Activated CD4-positive, CD25-positive, alpha-beta regulatory T cell treated with anti-CD3 and anti-CD28 coated beads, Interleukin-2, amount 50 U/mL, for 24 hours (primary cell): ENCODE measurements at regions not wholly inside any gene's neighbourhood (a gene's known extent, or its start where the extent isn't known, plus 50 kb on each side); places are given as distances from the start of the nearest gene placed in this dataset.

Source experiments
- ATAC-seq, 2 donors: fragments of 150-1000 bp; cut with Tn5 transposase; one replicate each; pipeline ENCODE4 v1.10.0; 2021; ENCODE audit warnings: mild to moderate bottlenecking in 1 of 2, moderate library complexity in 1 of 2

DNA sequence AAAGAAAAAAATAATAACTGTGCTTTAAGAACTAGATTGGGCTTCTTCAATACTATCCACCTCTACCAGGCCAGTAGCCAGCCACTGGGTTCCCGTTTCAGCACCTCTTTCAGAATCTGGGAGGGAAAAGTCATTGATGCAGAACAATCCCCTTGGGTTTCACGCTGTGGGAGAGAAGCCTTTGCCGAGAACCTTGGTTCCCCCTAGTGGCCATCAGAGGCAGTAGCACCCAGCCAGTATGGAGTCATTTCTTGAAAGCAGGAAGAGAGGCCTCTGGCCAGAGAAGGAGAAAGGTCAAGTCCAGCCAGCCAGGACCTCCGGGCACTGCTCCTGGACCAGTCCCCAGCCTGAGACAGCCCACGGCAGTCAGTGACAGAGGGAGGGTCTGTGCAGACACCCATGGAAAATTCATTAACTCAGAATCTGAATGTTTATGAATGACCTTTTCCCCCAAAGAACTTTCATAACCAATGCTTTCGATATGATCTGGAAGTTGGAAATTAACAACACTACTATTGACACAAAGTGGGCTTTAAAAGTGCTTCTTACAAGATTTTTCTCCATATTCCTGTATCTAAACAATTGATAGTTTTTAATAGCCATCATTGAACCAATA is 51.2 kb upstream of the CDH5 start:
- ATAC-seq: peak; percentile 65 to 76

DNA sequence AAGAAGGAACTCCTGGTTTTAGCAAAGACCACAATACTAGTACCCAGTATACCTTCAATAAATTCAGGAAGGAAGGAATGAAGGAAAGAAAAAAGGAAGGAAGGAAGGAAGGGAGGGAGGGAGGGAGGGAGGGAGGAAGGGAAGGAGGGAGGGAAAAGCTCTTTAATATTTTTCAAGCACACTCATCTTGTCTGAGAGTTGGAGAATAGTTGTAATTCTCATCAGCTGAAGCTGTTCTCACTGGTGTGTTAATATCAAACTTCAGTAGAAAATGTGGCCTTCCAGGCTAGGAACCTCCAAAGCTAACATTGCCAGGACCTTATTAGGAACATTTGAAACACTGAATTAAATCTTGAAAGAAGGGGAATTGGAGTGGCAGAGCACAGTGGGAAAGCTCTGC is 55.2 kb upstream of the CDH5 start:
- ATAC-seq: no peak

DNA sequence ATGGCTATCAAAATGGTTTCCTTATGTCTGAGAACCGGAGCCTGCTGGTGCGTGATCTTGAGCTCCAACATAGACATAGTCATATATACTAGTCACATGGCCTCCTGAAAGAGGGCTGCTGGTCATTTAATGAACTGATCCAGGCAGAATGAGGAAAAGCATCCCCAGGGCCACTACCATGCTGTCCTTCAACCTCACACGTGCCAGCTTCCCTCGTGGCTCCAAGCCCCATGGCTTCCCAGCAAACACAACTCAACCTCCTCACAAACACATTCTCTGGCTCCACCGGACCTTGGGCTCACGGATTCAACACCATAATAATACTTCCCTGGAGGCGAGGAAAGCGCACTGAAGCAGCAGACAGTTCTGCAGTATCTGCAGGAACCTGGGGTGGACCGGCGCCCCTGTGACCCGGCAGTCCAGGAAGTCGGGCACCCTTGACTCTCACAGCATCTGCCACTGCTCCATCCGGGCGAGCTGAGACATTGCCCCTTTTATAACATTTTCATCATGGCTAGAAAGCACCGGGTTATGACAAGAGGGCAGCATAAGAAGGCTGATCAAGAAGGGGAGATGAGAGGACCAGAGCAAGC is 57.2 kb upstream of the CDH5 start:
- ATAC-seq: no peak

DNA sequence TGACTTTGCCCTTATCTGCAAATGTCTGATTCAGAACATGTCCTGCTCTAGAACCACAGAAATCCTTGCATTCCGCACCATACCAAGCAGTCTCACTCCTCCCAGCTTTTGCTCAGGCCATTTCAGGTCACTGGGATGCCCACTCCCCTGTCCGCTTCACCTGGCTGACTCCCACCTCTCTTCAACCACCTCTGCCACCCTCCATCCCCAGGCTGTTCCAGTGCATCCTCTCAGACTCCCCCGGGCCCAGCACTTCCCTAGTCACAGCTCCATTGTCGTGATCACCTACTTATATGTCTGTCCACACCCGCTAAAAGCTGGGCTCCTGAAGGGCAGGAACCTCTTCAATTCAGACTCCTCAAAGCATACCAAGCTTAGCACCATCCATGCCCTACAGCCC is 58.4 kb upstream of the CDH5 start:
- ATAC-seq: no peak

DNA sequence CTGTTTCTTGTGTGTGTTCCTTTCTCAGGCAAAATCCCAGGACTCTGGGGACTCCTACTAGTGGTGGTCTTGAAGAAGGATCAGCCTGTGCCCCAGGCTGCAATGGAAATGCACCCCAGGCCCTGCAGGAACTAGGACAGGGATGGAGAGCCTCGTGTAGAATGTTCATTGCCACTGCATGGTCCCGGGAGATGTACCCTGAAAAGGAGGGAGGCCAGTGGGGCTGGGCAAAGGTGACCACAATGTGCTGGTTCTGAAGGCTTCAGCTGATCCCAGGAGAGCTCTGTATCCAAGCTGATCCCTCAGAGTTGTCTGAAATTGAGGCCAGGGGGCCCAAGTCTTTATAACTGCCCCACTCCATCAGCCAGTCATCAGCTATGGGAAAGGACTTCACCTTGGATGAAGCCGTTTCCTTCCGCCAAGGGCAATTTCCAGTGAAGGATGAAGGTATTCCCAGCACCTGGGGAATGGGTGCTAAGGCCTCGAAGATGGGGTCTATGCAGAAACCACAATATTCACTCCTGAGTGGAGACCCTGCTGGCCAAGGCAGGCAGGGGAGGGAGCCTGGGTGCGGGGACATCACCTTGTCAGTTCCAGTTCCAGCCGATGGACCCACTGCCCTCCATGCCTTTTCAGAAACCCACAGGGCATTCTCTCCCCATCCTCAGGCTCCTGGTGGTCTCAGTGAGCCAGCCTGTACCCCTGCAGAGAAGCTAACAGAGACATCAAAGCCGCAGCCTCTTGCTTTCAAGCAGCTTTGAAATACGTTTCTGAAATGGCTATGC is 59.9 kb upstream of the CDH5 start:
- ATAC-seq: no peak

DNA sequence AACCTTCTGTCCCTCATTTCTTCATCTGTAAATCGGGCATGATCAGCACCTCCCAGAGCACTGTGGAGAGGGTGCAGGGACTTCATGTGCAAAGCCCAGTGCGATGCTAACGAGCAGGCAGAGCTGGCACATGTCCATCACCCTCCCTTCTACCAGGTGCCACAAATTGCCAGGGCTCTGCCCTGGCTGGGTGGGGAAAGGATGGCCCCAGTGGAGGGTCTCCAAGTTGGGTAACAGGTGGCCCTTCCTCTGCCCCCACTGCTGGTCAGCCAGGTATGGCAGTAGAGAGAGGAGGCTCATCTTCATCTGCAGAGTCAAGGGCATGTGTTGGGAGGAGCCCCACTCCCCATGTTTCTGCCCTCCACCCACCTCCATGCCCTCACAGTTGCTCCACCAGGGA is 61.5 kb upstream of the CDH5 start:
- no peak for ATAC-seq

DNA sequence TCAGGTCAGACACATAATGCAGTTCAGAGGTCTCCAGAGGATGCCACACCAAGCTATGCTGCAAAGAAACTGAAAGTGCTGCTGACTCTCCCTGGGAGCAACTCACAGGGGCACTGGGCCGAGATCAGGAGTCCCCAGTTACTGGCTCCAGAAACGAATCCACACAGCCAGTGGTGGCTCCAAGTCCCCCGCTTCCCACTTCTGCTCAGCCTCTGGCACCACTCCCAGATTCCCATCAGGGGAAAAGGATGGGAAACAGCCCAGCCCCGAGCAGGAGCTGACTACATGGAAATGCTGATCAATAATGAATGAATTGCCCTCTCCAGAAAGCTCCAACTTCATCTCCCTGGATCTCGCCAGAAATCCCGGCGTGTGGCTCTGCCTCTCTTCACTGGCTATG is 62.3 kb upstream of the CDH5 start:
- no peak for ATAC-seq

DNA sequence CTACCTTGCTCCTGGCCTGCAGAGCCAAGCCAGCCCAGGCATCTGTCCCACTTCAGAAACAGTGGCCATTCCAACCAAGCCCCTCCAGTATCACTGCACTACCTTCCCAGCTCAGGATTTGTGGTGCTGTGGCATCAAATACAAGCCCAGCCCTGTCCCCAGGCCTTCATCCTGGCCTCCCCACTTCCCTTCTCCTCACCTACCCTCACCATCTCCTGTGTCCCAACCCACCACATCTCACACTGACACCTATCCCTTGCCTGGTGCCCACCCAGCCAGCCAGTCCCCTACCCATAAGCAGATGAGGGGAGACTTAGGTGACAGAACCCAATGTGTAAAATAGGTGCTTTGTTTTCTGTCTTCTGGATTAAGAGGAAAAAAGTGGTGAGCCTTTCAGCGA is 66.0 kb upstream of the CDH5 start:
- no peak for ATAC-seq

DNA sequence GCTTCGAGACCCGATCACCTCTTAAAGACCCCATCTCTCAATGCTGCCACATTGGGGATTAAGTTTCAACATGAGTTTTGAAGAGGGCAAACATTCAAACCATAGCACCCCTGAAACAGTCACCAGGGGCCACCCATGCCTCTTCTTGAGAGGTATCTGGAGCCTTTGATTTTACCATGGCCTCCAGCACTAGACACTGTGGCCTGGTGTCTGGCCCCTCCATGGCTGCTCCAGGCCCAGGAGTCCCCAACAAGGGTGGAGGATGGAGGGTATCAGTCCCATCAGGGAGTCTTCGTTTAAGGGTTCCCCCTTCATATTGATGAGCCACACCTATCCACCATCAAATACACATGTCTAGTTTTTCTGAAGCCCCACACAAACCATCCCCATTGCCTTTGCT is 66.5 kb upstream of the CDH5 start:
- ATAC-seq: no peak

DNA sequence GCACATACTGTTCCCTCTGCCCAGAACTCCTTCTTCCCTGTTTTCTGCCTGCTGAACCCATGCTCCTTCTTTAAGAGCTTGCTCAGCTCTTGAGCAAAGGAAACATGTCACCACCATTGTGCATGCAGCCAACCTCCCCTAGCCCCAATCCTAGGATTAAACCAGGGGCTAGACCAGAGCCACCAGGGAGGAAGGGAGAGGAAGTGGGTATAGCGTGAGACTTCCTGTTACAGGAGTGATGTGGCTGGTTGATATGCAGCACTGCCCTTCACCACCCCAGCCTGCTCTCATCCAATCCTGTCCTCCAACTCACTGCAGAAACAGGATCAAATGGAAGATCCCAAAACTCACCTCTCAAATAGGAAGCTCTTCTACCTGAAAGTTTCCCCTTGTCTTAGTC is 67.1 kb upstream of the CDH5 start:
- ATAC-seq: no peak

DNA sequence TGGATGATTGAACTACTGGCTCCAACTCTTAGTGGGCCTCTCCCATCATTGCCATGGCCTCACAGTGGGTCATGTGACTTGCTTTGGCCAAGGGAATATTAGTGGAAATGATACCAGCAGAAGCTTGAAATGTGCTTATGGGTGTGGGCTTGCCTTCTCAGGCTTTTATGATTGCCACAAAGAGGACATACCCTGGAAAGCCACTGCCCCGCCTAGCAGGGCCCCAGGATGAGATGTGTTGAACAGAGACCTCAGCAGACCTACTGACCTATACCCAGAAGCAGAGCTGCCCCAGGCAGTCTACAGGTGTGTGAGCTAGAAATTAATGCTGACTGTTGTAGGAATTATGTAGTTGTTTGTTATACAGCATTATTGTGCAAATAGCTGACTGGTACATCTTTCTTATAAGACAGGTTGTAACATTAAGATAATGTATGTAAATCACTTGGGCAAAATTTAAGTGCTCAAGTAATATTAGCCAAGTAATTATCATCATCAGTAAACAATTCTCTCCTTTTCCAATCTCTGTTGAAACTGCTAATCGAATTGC is 67.8 kb upstream of the CDH5 start:
- no peak for ATAC-seq

DNA sequence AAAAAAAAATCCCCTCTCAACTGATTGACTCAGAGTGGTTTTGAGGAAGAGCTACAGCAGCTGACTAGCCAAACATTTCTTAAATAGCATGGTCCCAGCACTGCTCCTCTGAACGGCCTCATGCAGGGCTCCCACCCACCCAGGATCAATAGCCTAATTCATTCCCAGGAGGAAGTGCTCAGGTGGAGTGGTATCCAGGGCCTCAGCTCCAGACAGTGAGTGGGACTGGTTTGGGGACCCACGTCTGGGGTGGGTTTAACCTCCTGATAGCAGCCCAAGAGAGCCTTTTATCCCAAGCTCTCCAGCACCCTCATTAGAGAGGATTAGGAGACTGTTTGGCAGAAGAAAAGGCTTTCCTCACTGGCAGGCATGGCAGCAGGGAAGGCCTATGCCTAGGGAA is 68.5 kb upstream of the CDH5 start:
- no peak for ATAC-seq

DNA sequence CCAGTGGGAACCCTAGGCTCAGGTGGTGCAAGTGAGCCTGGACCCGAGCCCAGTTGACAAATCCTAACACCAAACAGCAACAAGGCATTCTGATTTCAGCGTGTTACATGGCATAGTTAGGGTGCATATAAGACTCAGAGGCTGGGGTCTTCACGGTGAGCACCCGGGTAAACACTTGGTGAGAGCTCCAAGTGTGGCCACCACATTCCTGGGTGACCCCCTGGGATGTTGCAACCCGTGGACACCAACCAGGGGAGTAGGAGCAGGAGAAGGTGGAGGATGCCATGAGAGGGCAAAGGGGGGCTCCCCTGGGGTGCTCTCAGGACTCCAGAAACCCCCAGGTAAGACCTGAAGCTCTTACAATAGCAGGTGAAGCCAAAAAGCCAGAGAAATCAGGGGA is 69.9 kb upstream of the CDH5 start:
- no peak for ATAC-seq

DNA sequence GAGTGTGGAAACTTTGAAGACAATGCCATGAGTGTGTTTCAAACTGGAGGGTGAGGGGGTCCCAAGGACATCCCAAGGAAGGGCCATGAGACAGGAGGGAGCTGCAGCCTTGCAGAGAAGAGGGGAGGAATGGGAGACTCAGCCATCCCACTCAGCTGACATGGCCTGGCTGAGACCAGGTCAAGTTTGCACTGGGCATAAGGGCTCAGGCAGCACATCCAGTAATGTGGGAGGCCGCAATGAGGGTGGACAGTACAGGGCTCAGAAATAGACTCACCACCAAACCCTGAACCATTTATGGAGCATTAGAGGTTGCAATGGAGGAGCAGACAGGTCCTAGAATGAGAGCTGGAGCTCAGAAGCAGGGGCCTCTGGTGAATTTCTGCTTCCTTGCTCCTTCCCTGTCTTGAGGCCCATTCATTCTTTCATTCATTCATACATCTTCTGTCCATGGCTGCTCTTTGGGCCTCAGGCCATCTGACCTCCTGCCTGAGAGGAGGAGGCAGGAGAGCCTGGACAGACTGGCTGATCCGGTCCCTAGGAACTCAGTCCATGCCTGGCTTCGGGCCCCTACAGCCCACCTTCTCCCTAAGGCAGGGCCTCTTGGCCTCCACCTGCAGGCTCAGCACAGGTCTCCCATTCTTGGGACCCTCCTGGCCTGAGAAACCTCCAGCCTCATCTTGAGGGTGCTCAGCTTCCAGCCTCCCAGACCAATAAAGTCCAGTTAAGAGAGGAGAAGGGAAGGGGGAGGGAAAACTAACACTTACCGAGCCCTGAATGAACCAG is 70.5 kb upstream of the CDH5 start:
- ATAC-seq: no peak

DNA sequence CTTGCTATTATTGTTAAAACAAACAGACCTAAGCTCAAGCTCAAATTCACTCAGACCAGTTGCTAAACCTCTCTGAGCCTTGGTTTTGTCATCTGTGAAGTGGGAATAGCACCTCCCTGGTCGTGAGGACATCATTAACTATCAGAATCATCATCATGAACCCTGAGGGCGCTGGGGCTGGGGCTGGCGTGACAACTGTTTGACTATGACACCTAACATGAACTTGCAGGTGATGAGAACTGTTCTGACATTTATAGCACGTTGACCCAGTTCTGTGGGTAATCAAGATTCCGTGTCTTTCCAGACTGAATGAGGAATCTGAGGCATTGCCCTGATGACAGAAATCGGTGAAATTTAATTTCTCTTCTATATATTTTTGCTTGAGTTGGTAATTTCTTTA is 71.3 kb upstream of the CDH5 start:
- ATAC-seq: no peak

DNA sequence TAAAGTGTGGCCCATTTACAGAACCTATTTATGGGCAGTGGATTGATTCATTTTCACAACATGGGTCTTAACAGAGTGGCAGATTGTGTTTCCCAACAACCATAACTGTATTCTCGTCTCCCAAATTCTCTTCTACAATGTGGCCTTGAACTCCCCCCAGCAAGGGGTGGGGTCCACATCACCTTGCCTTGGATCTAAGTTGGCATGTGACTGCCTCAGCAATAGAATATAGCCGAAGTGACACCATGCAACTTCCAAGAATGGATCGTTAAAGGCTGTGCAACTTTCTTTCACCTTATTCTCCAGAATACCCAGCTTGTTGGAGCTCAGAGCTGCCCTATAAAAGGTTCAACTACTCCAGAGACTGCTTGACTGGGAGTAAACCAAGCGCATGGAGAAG is 72.0 kb upstream of the CDH5 start:
- ATAC-seq: no peak

DNA sequence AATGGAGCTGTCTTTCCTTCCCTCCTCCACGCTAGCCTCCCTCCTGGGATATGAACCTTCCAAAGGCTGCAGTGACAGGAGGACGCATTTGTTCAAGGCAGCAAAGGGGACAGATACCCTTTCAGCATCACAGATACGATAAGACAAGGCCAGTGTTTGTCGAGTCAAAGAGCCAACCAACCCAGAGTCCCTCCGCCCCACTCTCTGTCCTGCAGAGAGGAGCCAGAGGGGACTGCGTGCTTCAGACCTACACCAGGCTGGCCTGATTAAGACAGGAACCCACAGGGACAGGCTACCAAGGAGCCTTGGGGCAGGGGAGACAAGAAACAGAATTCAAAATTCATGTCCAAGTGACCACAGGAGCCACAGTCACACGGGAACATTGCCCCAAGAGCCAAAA is 72.6 kb upstream of the CDH5 start:
- no peak for ATAC-seq

DNA sequence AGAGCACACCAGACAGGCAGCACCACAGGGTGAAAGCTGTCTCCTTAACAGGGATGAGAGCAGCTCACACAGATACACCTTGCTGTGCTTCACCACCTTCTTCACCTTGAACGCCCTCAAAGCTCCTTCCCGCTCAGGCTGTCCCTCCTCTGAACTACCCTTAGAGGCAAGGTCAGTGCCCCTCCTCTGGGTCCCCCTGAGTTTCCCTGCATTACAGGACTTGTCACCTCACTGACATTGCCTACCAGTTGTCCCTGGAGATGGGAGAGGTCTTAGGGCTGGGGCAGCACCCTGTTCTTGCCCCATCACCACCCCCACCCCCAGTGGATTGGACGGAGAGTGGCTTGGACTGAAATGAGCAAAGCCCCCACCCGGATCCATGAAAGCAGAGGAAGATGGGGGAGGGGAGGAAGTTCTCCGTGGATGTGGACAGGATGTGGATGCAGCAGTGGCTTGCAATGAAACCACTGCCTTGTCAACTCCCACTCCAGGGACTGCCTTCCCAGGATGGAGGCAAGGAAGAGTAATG is 73.2 kb upstream of the CDH5 start:
- no peak for ATAC-seq

DNA sequence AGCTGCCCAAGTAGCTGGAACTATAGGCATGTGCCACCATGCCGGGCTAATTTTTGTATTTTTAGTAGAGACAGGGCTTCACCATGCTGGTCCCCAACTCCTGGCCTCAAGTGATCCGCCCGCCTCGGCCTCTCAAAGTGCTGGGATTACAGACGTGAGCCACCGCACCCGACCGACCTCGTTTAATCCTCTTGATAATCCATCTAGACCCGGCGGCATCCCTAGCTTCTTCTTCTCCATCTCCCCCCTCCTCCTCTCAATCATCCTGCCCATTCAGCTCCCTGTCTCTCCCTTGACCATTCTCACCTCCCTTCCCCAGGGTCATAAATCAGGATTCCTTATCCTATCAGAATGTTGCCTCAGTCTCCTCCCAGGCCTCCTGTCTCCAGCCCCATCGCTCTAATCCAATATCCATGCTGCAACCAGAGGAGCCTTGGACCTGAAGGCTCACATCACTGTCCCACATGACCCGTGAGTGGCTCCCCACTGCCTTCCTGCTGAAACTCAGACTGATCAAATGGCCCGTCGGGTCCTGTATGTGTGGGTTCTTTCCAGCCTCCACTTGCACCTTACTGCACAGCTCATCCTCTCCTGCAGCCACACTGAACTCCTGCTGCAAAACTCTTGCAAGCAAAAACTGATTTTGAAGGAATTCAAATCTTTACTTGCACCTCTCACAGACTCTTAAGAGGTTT is 74.1 kb upstream of the CDH5 start:
- no peak for ATAC-seq

DNA sequence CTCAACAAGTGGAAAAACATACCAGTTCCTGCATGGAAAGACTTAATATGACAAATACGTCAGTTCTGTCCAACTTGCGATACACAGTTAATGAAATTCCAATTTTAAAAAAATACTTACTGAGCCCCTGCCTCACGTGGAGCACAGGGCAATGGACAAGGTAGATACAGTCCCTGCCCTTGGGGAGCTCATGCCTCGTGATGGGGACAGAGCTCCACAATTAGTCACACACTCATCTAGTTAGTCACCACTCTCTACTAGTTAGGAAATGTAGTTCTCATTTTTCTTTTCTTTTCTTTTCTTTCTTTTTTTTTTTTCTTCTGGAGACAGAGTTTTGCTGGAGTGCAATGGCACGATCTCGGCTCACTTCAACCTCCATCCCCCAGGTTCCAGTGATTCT is 74.7 kb upstream of the CDH5 start:
- no peak for ATAC-seq

DNA sequence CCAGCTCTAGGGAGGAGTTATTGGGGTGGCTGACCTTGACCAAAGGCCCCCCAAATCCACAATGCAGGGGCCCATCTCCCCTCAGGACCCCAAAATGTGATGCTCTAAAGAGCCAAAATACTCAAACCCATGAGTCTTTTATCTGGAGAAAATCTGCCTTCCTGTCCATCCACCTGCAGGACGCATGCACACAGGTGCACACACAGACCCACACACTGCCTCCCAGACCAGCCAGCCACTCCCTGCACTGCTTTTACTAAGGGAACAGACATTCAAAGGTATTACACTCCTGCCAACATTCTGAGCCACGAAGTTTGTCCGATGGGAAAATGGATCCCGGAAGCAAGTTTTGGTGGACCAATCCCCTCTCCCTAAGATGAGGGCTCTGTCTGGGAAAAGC is 76.1 kb upstream of the CDH5 start:
- ATAC-seq: no peak

DNA sequence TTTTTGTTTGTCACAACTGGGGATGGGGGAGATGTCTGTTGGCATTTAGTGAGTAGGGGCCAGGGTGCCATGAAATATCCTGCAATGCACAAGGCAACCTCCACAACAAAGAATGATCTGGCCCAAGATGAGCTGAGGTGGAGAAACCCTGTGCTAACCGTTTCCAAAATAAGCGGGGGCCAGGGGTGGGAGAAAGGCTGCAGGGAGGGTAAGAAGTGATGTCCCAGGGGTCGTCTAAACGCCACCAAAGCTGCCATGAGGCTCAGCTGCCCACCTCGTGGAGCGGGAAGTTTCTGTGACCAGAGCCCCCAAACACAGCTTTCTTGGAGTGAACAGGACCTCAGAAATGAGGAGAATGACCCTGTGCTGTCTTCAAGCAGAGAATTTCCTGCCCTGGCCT is 76.5 kb upstream of the CDH5 start:
- no peak for ATAC-seq
